ENCODE measurements at regions not wholly inside any gene's neighbourhood (a gene's known extent, or its start where the extent isn't known, plus 50 kb on each side); places are given as distances from the start of the nearest gene placed in this dataset.

GRCh38 chr12:90077756-90078155 is 369.1 kb upstream of the ATP2B1 start:
- ChIA-PET CTCF (interaction anchor here (0.6 kb wide), 1 partner anchor 109 kb away, joined by 5 read pairs; no protein-coding TSS in a partner anchor), POLR2A (ENCODE audit: low non-redundant PET) (no interaction called here)
- no peak overlapping the region for H3K27ac ChIP-seq
- DNase-seq (ENCODE audit: low spot score), result no peak
- TF ChIP-seq CTCF (conservative IDR thresholded peaks at IDR 0.05; ENCODE audit: low read depth), result no peak

- CTCF ChIA-PET, result no interaction called here
- H3K27ac ChIP-seq, result no peak overlapping the region
- POLR2A ChIA-PET (ENCODE audit: low non-redundant PET), result no interaction called here
- DNase-seq (ENCODE audit: low spot score), result no peak
- no peak for TF ChIP-seq CTCF (conservative IDR thresholded peaks at IDR 0.05; ENCODE audit: low read depth)
These were observed 368.2 kb upstream of the ATP2B1 start for GRCh38 chr12:90076851-90077319.

GRCh38 chr12:90075685-90076084 is 367.0 kb upstream of the ATP2B1 start:
- no peak for DNase-seq (ENCODE audit: low spot score)
- ChIA-PET CTCF (interaction anchor here (0.5 kb wide), 1 partner anchor 765 kb away, joined by 8 read pairs; no protein-coding TSS in a partner anchor), POLR2A (ENCODE audit: low non-redundant PET) (no interaction called here)
- no peak overlapping the region for H3K27ac ChIP-seq
- TF ChIP-seq CTCF (conservative IDR thresholded peaks at IDR 0.05; ENCODE audit: low read depth), result no peak

GRCh38 chr12:90074086-90074485 is 365.4 kb upstream of the ATP2B1 start:
- ChIA-PET POLR2A (ENCODE audit: low non-redundant PET) (no interaction called here), CTCF (no interaction called here)
- no peak for TF ChIP-seq CTCF (conservative IDR thresholded peaks at IDR 0.05; ENCODE audit: low read depth)
- no peak for DNase-seq (ENCODE audit: low spot score)
- H3K27ac ChIP-seq, result no peak overlapping the region

GRCh38 chr12:90071996-90072395 is 363.4 kb upstream of the ATP2B1 start:
- CTCF ChIA-PET, result no interaction called here
- H3K27ac ChIP-seq, result no peak overlapping the region
- DNase-seq (ENCODE audit: low spot score), result no peak
- TF ChIP-seq CTCF (conservative IDR thresholded peaks at IDR 0.05; ENCODE audit: low read depth), result no peak
- POLR2A ChIA-PET (ENCODE audit: low non-redundant PET), result no interaction called here

GRCh38 chr12:90069711-90070110 is 361.1 kb upstream of the ATP2B1 start:
- DNase-seq (ENCODE audit: low spot score), result no peak
- no peak for TF ChIP-seq CTCF (conservative IDR thresholded peaks at IDR 0.05; ENCODE audit: low read depth)
- no peak overlapping the region for H3K27ac ChIP-seq
- POLR2A ChIA-PET (ENCODE audit: low non-redundant PET), result no interaction called here
- CTCF ChIA-PET, result interaction anchor here (0.7 kb wide), 1 partner anchor 82 kb away, joined by 4 read pairs; no protein-coding TSS in a partner anchor

- no peak for TF ChIP-seq CTCF (conservative IDR thresholded peaks at IDR 0.05; ENCODE audit: low read depth)
- no peak overlapping the region for H3K27ac ChIP-seq
- ChIA-PET POLR2A (ENCODE audit: low non-redundant PET) (no interaction called here), CTCF (no interaction called here)
- no peak for DNase-seq (ENCODE audit: low spot score)
These were observed 359.2 kb upstream of the ATP2B1 start for GRCh38 chr12:90067791-90068190.
